ENCODE measurements at regions not wholly inside any gene's neighbourhood (a gene's known extent, or its start where the extent isn't known, plus 50 kb on each side); places are given as distances from the start of the nearest gene placed in this dataset.

GRCh38 chrX:106499473-106499872 lies 112.3 kb upstream of the RADX start:
- H3K36me3 ChIP-seq (ENCODE audit: control insufficient read depth, insufficient read depth, low read length) = no peaks in the 10 kb centered on the region
- intact Hi-C loops (cut with micrococcal nuclease) = no loop called here
- no peak overlapping the region for H3K18ac ChIP-seq (ENCODE audit: low read depth, low read length)
- no peak overlapping the region for H2BK120ac ChIP-seq (ENCODE audit: low read depth, low read length)
- H3K14ac ChIP-seq (replicated peaks; ENCODE audit: low read depth, low read length) = no peak overlapping the region
- H3K4ac ChIP-seq (ENCODE audit: low read depth, low read length) = no peak overlapping the region
- no peak overlapping the region for H3K4me3 ChIP-seq (ENCODE audit: insufficient read depth, low read depth, low read length)
- H4K5ac ChIP-seq (ENCODE audit: low read depth, low read length) = no peak overlapping the region
- H3K27me3 ChIP-seq (ENCODE audit: control insufficient read depth, insufficient read depth, low read length) = no peaks in the 10 kb centered on the region; the same call in 1 of the 2 replicates
- no peak for ATAC-seq (ENCODE audit: low read depth)
- no peak overlapping the region for H4K91ac ChIP-seq (ENCODE audit: insufficient read depth, low read depth, low read length)
- DNase-seq = no peak
- no peak overlapping the region for H3K9ac ChIP-seq (ENCODE audit: low read depth, low read length)
- no peak overlapping the region for H3K56ac ChIP-seq (ENCODE audit: extremely low read depth, insufficient read depth, low read length)
- H2AK9ac ChIP-seq (replicated peaks; ENCODE audit: low read depth, low read length, poor library complexity) = no peak overlapping the region
- ChIA-PET CTCF (no interaction called here), POLR2A (ENCODE audit: unreplicated experiment) (no interaction called here)
- no peak overlapping the region for H2BK5ac ChIP-seq (ENCODE audit: low read depth, low read length, poor library complexity, severe bottlenecking)
- no peak overlapping the region for H4K8ac ChIP-seq (ENCODE audit: low read depth in 2 of 2, low read length in 2 of 2)
- H3K4me2 ChIP-seq (ENCODE audit: low read depth, low read length) = no peak overlapping the region
- H3K79me1 ChIP-seq (ENCODE audit: low read depth in 1 of 2, low read length in 2 of 2) = no peaks in the 10 kb centered on the region
- no peak overlapping the region for H2AFZ ChIP-seq (replicated peaks; ENCODE audit: low read length, poor library complexity)
- TF ChIP-seq POLR2A (IDR thresholded peaks at IDR 0.05; ENCODE audit: low read depth, low read length) (no peak), RFX5 (IDR thresholded peaks at IDR 0.05; ENCODE audit: low read depth, low read length) (no peak), USF2 (IDR thresholded peaks at IDR 0.05; ENCODE audit: low read depth, low read length) (no peak), ELK1 (IDR thresholded peaks at IDR 0.05; ENCODE audit: borderline replicate concordance, low read depth, low read length) (no peak), MXI1 (IDR thresholded peaks at IDR 0.05; ENCODE audit: borderline replicate concordance, low read depth, low read length) (no peak), RAD21 (IDR thresholded peaks at IDR 0.05; ENCODE audit: low read length) (no peak), RCOR1 (IDR thresholded peaks at IDR 0.05; ENCODE audit: insufficient replicate concordance, low read length) (no peak), SMC3 (IDR thresholded peaks at IDR 0.05; ENCODE audit: low read depth, low read length) (no peak), FOS (IDR thresholded peaks at IDR 0.05; ENCODE audit: low read depth, low read length) (no peak), CTCF (conservative IDR thresholded peaks at IDR 0.05; ENCODE audit: low read depth, low read length) (no peak)
- no peaks in the 10 kb centered on the region for H4K20me1 ChIP-seq (ENCODE audit: insufficient read depth, low read length)
- dilution Hi-C loops (cut with HindIII; ENCODE audit: low sequenced_read_pairs, unreplicated experiment) = no loop called here
- no peak overlapping the region for H2AK5ac ChIP-seq (ENCODE audit: low read depth, low read length)
- BruUV-seq (replicated peaks) = no TSS peak
- in situ Hi-C loops (cut with MboI; ENCODE audit: low sequenced_read_pairs) = loop anchor here (25.0 kb wide), 1 partner anchor 288 kb away; no protein-coding TSS in a partner anchor
- no peak overlapping the region for H2BK20ac ChIP-seq (ENCODE audit: low read depth, low read length)
- no peaks in the 10 kb centered on the region for H3K9me1 ChIP-seq (ENCODE audit: insufficient read depth, low read length)
- no peak overlapping the region for H3K27ac ChIP-seq (ENCODE audit: insufficient read depth, low read length)
- H3K4me1 ChIP-seq (ENCODE audit: control insufficient read depth, insufficient read depth, low read length) = no peaks in the 10 kb centered on the region
- H2BK15ac ChIP-seq (ENCODE audit: low read depth, low read length) = no peak overlapping the region
- no peaks in the 10 kb centered on the region for H3K9me3 ChIP-seq (ENCODE audit: control insufficient read depth, insufficient read depth, low read length)
- no peak overlapping the region for H3K23ac ChIP-seq (ENCODE audit: low read depth, low read length)

Measured in IMR-90 (cell line).